ENCODE measurements at regions not wholly inside any gene's neighbourhood (a gene's known extent, or its start where the extent isn't known, plus 50 kb on each side); places are given as distances from the start of the nearest gene placed in this dataset.

- TF ChIP-seq CTCF (IDR thresholded peaks at IDR 0.05; ENCODE audit: low read depth, low read length) (no peak), POLR2A (IDR thresholded peaks at IDR 0.05; ENCODE audit: extremely low read depth, insufficient read length) (no peak)
These were observed 434.8 kb upstream of the TMEM132C start for GRCh38 chr12:127832172-127832571.
